Type B pancreatic cell (in vitro differentiated cells): ENCODE measurements at regions not wholly inside any gene's neighbourhood (a gene's known extent, or its start where the extent isn't known, plus 50 kb on each side); places are given as distances from the start of the nearest gene placed in this dataset.
A peak's percentile ranks its signal among the peaks of the same experiment; 100 is the strongest.
"Not testable (repeated sequence)": the region's sequence is repeated elsewhere in the genome, so short reads cannot be mapped to it uniquely, and the experiment has no call there.

Experiments used
- DNase-seq: peaks from one replicate; pipeline ENCODE4 v3.0.0; 2021; ENCODE audit warnings: mixed read lengths; ENCODE audit not compliant: unreplicated experiment; ENCODE audit errors: extremely low spot score
- H3K27ac Mint-ChIP-seq: 2 replicates; pipeline ENCODE4 v1.8.0; 2021; ENCODE audit warnings: mild to moderate bottlenecking, mixed read lengths
- H3K27me3 Mint-ChIP-seq: 2 replicates; pipeline ENCODE4 v1.8.0; 2021; ENCODE audit warnings: mixed read lengths
- H3K36me3 Mint-ChIP-seq: 2 replicates; pipeline ENCODE4 v1.8.0; 2021; ENCODE audit warnings: mixed read lengths
- H3K4me1 Mint-ChIP-seq: one replicate; pipeline ENCODE4 v1.8.0; 2021; ENCODE audit warnings: mixed read lengths; ENCODE audit not compliant: unreplicated experiment
- H3K4me3 Mint-ChIP-seq: 2 replicates; pipeline ENCODE4 v1.8.0; 2021; ENCODE audit warnings: mild to moderate bottlenecking, mixed read lengths
- H3K9me3 Mint-ChIP-seq: 2 replicates; pipeline ENCODE4 v1.8.0; 2021; ENCODE audit warnings: mixed read lengths
- TF ChIP-seq, protein P1 (sequence below): fragments of 200-600 bp; sonication (generic); conservative IDR thresholded peaks from 2 replicates; pipeline ENCODE4 v1.5.0; 2021; ENCODE audit warnings: antibody characterized with exemption, mild to moderate bottlenecking

DNA sequence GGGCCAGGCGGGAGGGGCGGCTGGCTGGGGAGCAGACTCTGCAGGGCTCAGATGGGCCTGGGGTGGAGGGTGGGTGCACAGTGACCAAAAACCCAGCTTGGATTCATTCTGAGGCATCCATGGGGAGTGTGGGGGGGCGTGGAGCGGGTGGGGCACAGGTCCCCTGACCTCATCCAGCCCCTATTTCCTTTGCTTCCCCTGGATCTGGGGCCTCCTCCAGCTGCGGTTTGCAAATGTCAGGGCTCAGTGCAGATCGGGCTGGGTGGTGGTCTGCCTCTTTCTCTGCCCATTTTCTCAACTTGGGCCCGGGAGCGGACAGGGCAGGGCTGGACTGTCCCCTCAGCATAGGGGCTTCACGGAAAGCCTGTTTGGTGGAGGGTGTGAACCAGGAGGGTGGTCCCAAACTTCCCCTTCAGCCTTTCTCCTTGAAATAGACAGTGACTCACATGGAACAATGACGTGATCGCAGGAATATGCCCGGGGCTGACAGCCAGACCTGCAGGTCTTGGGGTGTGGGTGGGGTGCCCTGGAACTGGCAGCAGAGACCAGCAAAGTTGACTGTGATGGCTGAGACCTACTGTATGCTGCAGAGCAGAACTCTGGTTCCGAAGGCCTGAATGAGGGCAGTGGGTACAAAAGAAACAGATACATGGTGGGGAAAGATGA, 72.9 kb upstream of the PODXL start:
- Mint-ChIP-seq H3K27me3 (no peaks in the 10 kb centered on the region), H3K27ac (peak overlapping the region; percentile 13), H3K9me3 (no peaks in the 10 kb centered on the region), H3K36me3 (no peaks in the 10 kb centered on the region), H3K4me1 (peaks cover 16% of the 10 kb centered on the region), H3K4me3 (no peak overlapping the region)
- DNase-seq, result no peak
- TF ChIP-seq, protein P1, sequence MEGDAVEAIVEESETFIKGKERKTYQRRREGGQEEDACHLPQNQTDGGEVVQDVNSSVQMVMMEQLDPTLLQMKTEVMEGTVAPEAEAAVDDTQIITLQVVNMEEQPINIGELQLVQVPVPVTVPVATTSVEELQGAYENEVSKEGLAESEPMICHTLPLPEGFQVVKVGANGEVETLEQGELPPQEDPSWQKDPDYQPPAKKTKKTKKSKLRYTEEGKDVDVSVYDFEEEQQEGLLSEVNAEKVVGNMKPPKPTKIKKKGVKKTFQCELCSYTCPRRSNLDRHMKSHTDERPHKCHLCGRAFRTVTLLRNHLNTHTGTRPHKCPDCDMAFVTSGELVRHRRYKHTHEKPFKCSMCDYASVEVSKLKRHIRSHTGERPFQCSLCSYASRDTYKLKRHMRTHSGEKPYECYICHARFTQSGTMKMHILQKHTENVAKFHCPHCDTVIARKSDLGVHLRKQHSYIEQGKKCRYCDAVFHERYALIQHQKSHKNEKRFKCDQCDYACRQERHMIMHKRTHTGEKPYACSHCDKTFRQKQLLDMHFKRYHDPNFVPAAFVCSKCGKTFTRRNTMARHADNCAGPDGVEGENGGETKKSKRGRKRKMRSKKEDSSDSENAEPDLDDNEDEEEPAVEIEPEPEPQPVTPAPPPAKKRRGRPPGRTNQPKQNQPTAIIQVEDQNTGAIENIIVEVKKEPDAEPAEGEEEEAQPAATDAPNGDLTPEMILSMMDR, result no peak

DNA sequence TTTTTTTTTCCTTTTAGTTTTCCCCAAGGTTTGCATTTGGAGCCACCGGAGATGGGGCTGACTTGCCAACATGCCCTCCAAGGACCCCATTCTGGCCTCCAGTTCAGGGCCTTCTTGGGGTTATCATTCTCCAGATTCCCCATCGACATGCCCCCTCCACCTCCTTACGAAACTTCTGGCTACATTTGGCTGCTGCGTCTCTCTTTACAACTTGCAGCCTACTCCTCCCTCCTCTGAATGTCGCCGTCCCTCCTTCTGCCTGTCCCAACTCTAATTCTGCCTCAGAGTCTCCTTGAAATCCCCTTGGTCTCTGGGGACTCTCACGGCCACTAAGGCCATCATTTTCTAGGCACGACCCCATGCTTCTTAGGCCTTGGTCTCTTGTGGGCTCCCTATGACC, 72.2 kb upstream of the PODXL start:
- peaks cover 13% of the 10 kb centered on the region for H3K4me1 Mint-ChIP-seq
- H3K9me3 Mint-ChIP-seq, result no peaks in the 10 kb centered on the region

DNA sequence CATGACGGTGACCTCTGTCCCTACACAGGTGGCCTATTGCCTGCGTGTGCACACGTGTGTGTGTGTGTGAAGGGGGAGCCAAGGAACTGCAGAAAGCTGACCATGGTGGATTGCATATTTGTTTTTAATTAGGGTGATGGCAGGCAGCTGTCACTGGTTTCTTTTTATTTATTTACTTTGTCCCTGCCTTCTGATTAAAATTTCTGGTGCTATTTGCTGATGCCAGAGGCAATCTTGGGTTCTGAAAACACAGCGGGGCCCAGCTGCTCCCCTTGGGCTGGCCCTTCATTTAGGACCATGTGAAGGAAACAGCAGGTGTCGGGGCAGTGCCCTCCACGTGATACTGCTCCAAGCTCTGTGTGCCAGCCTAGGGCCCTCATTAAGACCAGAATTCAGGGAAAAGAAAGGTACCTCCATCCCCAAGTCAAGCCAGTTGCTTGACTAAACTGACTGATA, 71.3 kb upstream of the PODXL start:
- H3K9me3 Mint-ChIP-seq, result no peaks in the 10 kb centered on the region
- no peaks in the 10 kb centered on the region for H3K27me3 Mint-ChIP-seq
- no peak overlapping the region for H3K4me3 Mint-ChIP-seq
- no peak overlapping the region for H3K27ac Mint-ChIP-seq
- no peak for DNase-seq
- TF ChIP-seq, protein P1, result no peak
- H3K4me1 Mint-ChIP-seq, result peaks cover 5% of the 10 kb centered on the region
- no peaks in the 10 kb centered on the region for H3K36me3 Mint-ChIP-seq

More for the DNA sequence above, 72.2 kb upstream of the PODXL start:
- TF ChIP-seq, protein P1, result no peak
- no peak overlapping the region for H3K4me3 Mint-ChIP-seq
- no peaks in the 10 kb centered on the region for H3K27me3 Mint-ChIP-seq
- no peak overlapping the region for H3K27ac Mint-ChIP-seq
- no peaks in the 10 kb centered on the region for H3K36me3 Mint-ChIP-seq
- no peak for DNase-seq

DNA sequence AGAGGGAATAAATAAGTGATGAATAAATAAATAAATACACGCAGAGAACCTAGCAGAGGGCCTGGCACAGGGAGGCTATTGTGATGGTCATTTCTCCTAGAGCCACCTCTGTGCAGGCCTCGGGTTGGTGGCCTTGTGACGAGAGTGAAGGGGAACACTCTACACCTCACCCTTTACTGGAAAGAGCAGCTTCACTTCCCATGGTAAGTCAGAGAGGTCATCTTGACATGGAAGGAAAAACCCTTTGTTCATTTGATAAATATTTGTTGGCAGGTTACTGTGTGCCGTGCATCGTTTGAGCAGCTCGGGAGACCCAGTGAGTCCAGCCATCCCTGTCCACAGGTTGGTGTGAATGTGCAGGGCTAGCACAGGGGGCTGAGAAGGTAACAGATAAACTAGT, 70.2 kb upstream of the PODXL start:
- H3K4me3 Mint-ChIP-seq, result no peak overlapping the region
- no peaks in the 10 kb centered on the region for H3K36me3 Mint-ChIP-seq
- DNase-seq, result no peak
- H3K27ac Mint-ChIP-seq, result no peak overlapping the region
- peaks cover 5% of the 10 kb centered on the region for H3K4me1 Mint-ChIP-seq
- no peaks in the 10 kb centered on the region for H3K27me3 Mint-ChIP-seq
- TF ChIP-seq, protein P1, result no peak
- H3K9me3 Mint-ChIP-seq, result no peaks in the 10 kb centered on the region

DNA sequence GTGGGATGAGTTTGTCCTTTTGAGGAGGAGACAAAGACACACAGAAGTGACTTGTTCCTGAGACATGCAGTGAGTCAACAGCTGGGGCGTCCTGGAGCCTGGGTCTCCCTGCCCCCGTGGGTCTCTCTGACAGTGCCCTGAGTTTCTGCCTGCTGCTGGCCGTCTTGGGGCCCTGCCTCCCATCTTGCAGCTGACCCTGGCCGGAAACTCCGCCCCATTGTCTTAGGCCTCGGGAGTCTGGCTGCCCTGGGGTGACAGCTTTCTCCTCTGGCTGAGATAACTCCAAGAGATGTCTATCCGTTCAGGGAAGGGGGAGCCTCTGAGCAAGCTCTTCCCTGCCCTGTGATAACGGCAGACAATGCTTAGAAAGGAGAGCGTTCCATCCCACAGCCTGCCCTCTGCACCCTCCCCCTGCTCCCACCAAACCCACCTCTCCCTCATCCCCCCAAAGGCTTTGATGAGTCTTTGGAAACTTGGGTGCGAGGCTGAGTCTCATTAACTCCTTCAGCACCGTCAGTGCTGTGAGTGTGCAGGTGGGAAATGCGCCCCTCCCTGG, 69.5 kb upstream of the PODXL start:
- H3K27ac Mint-ChIP-seq, result peak overlapping the region; percentile 48

DNA sequence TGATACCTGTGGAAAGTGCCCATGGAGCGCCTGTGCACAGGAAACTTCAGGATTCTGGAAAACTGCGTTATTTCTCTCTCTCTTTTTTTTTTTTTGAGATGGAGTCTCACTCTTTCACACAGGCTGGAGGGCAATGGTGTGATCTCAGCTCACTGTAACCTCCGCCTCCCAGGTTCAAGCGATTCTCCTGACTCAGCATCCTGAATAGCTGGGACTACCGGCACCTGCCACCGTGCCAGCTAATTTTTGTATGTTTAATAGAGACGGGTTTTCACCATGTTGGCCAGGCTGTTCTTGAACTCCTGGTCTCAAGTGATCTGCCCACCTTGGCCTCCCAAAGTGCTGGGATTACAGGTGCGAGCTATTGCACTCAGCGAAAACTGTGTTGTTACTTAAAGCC, 68.9 kb upstream of the PODXL start:
- H3K9me3 Mint-ChIP-seq, H3K27me3 Mint-ChIP-seq, H3K4me1 Mint-ChIP-seq, H3K4me3 Mint-ChIP-seq, H3K36me3 Mint-ChIP-seq, H3K27ac Mint-ChIP-seq, DNase-seq: not testable (repeated sequence)

More for the DNA sequence above, 69.5 kb upstream of the PODXL start:
- TF ChIP-seq, protein P1, result no peak
- DNase-seq, result no peak
- Mint-ChIP-seq H3K4me3 (peak overlapping the region; percentile 25), H3K4me1 (peaks cover 5% of the 10 kb centered on the region), H3K27me3 (no peaks in the 10 kb centered on the region), H3K9me3 (no peaks in the 10 kb centered on the region), H3K36me3 (no peaks in the 10 kb centered on the region)
